BLaER1 treated with 17β-estradiol and CSF1 and Interleukin-3, amounts not matched to agents 10 nM and 100 nM (cell line): ENCODE measurements at regions not wholly inside any gene's neighbourhood (a gene's known extent, or its start where the extent isn't known, plus 50 kb on each side); places are given as distances from the start of the nearest gene placed in this dataset.

ENCODE experiments used
- H3K27ac ChIP-seq, 11 experiments: shearing (Covaris generic); formaldehyde crosslinking; 2 replicates each; pipeline ENCODE4 v1.8.1; 2022
- H3K27me3 ChIP-seq, 11 experiments: shearing (Covaris generic); formaldehyde crosslinking; 2 replicates each; pipeline ENCODE4 v1.8.1; 2022
- H3K36me3 ChIP-seq, 11 experiments: shearing (Covaris generic); formaldehyde crosslinking; 2 replicates each; pipeline ENCODE4 v1.8.1; 2022
- H3K4me1 ChIP-seq, 10 experiments: shearing (Covaris generic); formaldehyde crosslinking; 2 replicates each; pipeline ENCODE4 v1.8.1; 2022
- H3K4me2 ChIP-seq, 11 experiments: shearing (Covaris generic); formaldehyde crosslinking; 2 replicates each; pipeline ENCODE4 v1.8.1; 2022
- H3K4me3 ChIP-seq, 10 experiments: shearing (Covaris generic); formaldehyde crosslinking; 2 replicates each; pipeline ENCODE4 v1.8.1; 2022
- H3K9ac ChIP-seq, 11 experiments: shearing (Covaris generic); formaldehyde crosslinking; 2 replicates each; pipeline ENCODE4 v1.8.1; 2022
- H3K9me3 ChIP-seq, 11 experiments: shearing (Covaris generic); formaldehyde crosslinking; replicated peaks in 1 of 11; 2 replicates each; pipeline ENCODE4 v1.8.1; 2022
- H4K20me1 ChIP-seq, 11 experiments: shearing (Covaris generic); formaldehyde crosslinking; 2 replicates each; pipeline ENCODE4 v1.8.1; 2022
- Cebpa-rat ChIP-seq, 11 experiments: shearing (Covaris generic); IDR thresholded peaks; 2 replicates each; pipeline ENCODE4 v1.8.1; 2022

DNA sequence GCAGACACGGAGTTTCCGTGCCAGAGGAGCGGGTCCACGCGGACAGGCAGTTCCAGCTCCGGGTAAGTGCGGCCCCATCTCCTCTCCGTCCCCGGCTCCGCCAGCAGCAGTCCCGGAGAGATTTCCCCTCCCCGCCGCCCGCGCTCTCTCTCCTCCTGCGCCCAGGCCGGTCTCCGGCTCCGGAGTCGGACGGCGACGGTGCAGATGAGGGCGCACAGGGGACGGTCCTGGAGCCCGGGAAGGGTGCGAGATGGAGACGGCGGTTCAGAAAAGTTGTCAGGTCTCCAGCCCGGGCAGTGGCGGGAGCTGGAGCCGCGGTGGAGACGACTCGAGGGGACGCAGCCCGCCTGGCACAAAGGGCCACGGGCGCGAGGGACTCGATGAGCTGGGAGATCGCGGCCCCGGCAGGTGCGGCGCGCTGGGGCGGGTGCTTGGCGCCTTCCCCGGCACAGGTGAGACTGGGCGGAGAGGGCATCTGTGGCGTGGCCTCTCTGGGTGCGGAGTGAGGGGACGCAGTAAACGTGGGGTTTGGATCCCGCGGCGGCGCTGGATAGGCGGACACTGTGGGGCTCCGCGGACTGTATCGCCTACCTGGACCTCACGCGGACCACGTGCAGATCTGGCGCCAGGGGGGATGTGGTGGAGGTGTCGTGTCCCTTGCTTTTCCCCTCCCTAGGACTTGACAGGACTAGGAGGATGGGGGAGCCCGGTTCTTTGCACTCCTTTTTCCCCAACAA, 1540.3 kb upstream of the TMEM132C start:
- Histone ChIP-seq H3K4me2 (no peak overlapping the region), H4K20me1 (no peaks in the 10 kb centered on the region), H3K9me3 (peaks cover 30 to 48% (median 40%) of the 10 kb centered on the region in 11 experiments), H3K27ac (no peak overlapping the region), H3K9ac (no peak overlapping the region), H3K36me3 (no peaks in the 10 kb centered on the region), H3K27me3 (no peaks in the 10 kb centered on the region), H3K4me3 (no peak overlapping the region), H3K4me1 (no peaks in the 10 kb centered on the region)
- no peak for TF ChIP-seq Cebpa-rat (IDR thresholded peaks at IDR 0.05)

DNA sequence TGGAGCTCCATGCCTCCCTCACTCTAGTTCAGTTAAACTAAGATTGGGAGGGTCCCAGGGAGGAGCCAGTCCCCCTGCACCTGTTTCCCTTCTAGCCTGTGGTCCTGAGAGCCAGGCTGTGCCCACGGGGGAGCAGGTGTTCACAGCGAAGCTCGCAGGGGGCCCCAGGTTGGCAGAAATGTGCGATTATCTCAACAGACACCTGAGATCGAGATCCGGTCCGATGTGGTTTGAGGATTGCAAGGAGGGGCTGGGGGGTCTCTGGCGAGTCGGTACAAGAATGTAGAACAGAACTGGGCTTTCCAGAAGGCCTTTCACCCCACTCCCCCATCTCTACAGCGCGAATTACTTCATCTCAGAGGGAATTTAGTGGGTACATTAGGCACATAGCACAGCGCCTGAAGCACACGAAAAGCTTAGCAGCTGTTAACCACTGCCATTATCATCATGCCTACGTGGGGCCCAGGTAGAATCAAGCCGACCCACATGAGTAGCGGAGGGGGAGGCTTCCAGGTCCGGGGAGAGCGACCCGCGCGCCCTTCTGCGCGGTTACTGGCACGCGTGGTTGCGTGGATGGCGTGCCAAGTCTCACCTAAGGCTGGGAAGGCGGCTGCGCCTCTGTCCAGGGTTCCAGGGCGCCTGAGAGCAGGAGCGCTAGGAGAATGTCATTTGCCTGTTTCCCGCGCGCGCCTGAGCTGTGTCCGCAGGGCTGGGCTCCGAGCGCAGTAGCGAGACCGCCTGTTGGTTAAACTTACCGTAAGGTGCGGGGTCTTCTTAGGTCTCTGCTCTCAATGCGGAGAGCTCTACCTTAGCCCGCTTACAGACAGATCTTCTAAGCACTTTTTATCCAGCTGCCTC, 1539.5 kb upstream of the TMEM132C start:
- H3K27me3 ChIP-seq = no peaks in the 10 kb centered on the region
- H4K20me1 ChIP-seq = no peaks in the 10 kb centered on the region
- H3K9ac ChIP-seq = no peak overlapping the region
- peaks cover 30 to 48% (median 40%) of the 10 kb centered on the region in 11 experiments for H3K9me3 ChIP-seq
- no peaks in the 10 kb centered on the region for H3K36me3 ChIP-seq
- H3K4me3 ChIP-seq = no peak overlapping the region
- no peak overlapping the region for H3K27ac ChIP-seq
- H3K4me1 ChIP-seq = no peaks in the 10 kb centered on the region
- no peak for TF ChIP-seq Cebpa-rat (IDR thresholded peaks at IDR 0.05)
- H3K4me2 ChIP-seq = no peak overlapping the region

DNA sequence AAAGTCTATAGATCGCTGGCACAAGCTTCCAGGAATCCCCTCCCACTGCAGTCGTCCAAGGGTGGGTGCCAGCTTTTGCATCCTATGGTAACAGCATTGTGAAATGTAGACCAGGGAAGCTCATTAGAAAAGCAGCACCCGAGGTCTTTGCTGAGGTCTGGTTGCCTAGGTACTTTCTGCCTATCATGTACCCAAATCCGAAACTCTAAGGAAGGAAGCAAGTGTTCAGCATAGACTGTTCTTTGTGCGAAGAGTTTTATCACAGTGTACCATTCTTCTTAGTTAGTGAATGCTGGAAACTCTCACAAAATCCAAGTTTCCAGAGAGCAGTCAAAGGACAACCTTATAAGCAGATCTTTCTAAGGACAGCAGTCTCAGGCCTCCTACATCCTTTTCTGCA, 1532.7 kb upstream of the TMEM132C start:
- no peak overlapping the region for H3K4me2 ChIP-seq
- H3K27me3 ChIP-seq = no peaks in the 10 kb centered on the region
- H3K36me3 ChIP-seq = no peaks in the 10 kb centered on the region
- no peak overlapping the region for H3K4me3 ChIP-seq
- H3K9ac ChIP-seq = no peak overlapping the region
- no peaks in the 10 kb centered on the region for H4K20me1 ChIP-seq
- no peaks in the 10 kb centered on the region for H3K9me3 ChIP-seq
- no peaks in the 10 kb centered on the region for H3K4me1 ChIP-seq
- no peak for TF ChIP-seq Cebpa-rat (IDR thresholded peaks at IDR 0.05)
- no peak overlapping the region for H3K27ac ChIP-seq

DNA sequence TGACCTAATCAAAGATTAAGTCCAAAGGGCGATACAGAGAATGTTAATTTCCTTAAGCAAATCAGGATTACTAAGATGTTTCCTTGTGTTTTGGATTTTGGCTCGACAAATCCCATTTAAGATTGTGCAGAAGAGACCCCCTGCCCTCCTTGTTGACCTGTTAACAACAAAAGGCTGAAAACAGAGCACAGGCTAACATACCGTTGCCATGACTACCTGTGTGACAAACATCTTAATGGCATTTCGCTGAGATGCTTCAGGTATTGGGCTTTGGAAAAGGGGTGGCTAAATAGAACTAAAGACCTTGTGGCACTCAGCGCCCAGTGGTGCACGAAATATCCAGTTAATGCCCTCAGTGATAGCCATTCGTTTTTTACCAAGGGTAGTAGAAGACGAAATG, 1532.3 kb upstream of the TMEM132C start:
- Histone ChIP-seq H3K4me2 (no peak overlapping the region), H3K4me1 (no peaks in the 10 kb centered on the region), H3K36me3 (no peaks in the 10 kb centered on the region), H3K9ac (no peak overlapping the region), H3K27ac (no peak overlapping the region), H3K27me3 (no peaks in the 10 kb centered on the region), H4K20me1 (no peaks in the 10 kb centered on the region), H3K9me3 (no peaks in the 10 kb centered on the region), H3K4me3 (no peak overlapping the region)
- no peak for TF ChIP-seq Cebpa-rat (IDR thresholded peaks at IDR 0.05)

DNA sequence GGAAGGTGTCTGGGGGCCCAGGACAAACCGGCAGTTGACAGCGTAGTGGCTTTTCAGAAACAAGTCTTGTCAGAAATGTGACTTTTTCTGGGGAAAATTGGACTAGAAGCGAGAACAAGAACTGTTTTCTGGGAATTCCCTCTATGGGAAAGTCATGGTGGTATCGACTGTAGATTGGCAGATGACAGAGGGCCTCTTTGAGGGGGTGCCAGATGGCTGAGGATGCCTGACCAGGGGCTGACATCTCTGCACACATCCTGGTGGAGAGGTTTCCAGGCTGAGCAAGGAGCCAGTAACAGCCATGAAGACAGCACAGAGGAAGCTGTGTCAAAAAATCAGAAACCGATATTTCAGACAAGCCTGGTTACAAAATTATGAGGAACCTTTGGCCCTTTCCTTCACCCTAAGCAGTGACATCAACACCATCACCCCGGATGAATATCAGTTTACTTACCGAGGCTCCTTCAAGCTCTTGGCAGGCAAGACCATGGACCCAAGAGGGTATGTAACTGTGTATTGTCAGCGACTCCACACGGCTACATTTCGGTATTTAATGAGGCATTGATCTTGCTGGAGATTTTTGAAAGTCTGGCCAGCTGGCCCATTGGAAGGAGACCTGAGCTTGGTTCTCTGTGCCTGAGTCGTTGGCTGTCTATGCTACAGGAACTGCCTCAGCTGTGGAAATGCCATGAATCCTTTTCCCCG, 1525.3 kb upstream of the TMEM132C start:
- no peak overlapping the region for H3K27ac ChIP-seq

GRCh38 chr12:126742241-126742641, 1524.7 kb upstream of the TMEM132C start:
- no peak overlapping the region for H3K4me3 ChIP-seq

More for the DNA sequence above, 1525.3 kb upstream of the TMEM132C start:
- no peaks in the 10 kb centered on the region for H3K27me3 ChIP-seq
- no peak overlapping the region for H3K4me3 ChIP-seq
- no peaks in the 10 kb centered on the region for H3K36me3 ChIP-seq
- peaks cover 0 to 8% (median 0%) of the 10 kb centered on the region in 10 experiments; a peak in 5 of 20 replicates for H3K4me1 ChIP-seq
- TF ChIP-seq Cebpa-rat (IDR thresholded peaks at IDR 0.05) = no peak
- H3K9me3 ChIP-seq = no peaks in the 10 kb centered on the region
- H3K4me2 ChIP-seq = no peak overlapping the region
- H3K9ac ChIP-seq = no peak overlapping the region
- no peaks in the 10 kb centered on the region for H4K20me1 ChIP-seq

GRCh38 chr12:126747530-126748149, 1519.3 kb upstream of the TMEM132C start:
- Histone ChIP-seq H3K27ac (no peak overlapping the region), H3K4me3 (no peak overlapping the region), H3K9ac (no peak overlapping the region), H3K4me1 (peaks cover 0 to 8% (median 0%) of the 10 kb centered on the region in 10 experiments; a peak in 5 of 20 replicates), H3K9me3 (no peaks in the 10 kb centered on the region), H3K4me2 (no peak overlapping the region), H3K36me3 (no peaks in the 10 kb centered on the region), H3K27me3 (no peaks in the 10 kb centered on the region), H4K20me1 (no peaks in the 10 kb centered on the region)
- TF ChIP-seq Cebpa-rat (IDR thresholded peaks at IDR 0.05) = no peak

More at GRCh38 chr12:126742241-126742641, 1524.7 kb upstream of the TMEM132C start:
- Histone ChIP-seq H3K9me3 (no peaks in the 10 kb centered on the region), H3K9ac (no peak overlapping the region), H3K27me3 (no peaks in the 10 kb centered on the region), H3K27ac (no peak overlapping the region), H4K20me1 (no peaks in the 10 kb centered on the region), H3K4me2 (no peak overlapping the region), H3K36me3 (no peaks in the 10 kb centered on the region), H3K4me1 (peaks cover 0 to 8% (median 0%) of the 10 kb centered on the region in 10 experiments; a peak in 5 of 20 replicates)
- TF ChIP-seq Cebpa-rat (IDR thresholded peaks at IDR 0.05) = no peak

- Histone ChIP-seq H3K4me3 (no peak overlapping the region), H3K4me2 (no peak overlapping the region), H3K9ac (no peak overlapping the region), H3K36me3 (no peaks in the 10 kb centered on the region), H4K20me1 (no peaks in the 10 kb centered on the region), H3K9me3 (no peaks in the 10 kb centered on the region), H3K27ac (no peak overlapping the region), H3K4me1 (no peaks in the 10 kb centered on the region), H3K27me3 (no peaks in the 10 kb centered on the region)
- TF ChIP-seq Cebpa-rat (IDR thresholded peaks at IDR 0.05) = no peak
Measured at GRCh38 chr12:126752021-126752420, 1514.9 kb upstream of the TMEM132C start.

DNA sequence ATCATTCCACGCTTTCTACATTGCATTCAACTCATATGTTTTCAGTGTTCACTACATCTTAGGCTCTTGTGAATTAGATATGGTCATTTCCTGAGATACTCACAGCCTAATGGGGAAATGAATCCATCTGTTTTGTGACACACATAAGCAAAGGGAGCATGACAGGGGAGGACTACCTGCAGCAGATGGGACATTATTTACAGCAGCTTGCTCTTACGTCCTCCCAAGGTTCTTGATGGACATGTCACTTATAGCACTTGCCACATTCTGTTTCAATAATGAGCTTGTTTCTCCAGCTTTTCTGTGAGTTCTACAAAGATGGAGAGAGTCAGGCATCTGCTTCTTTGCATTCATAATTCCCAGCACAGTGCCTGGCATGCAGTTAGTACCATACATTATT, 1509.6 kb upstream of the TMEM132C start:
- Histone ChIP-seq H3K4me2 (no peak overlapping the region), H3K27ac (no peak overlapping the region), H3K4me1 (peaks cover 0 to 17% (median 0%) of the 10 kb centered on the region in 10 experiments; a peak in 6 of 20 replicates), H3K9me3 (peaks cover 0 to 2% (median 1%) of the 10 kb centered on the region in 11 experiments; a peak in 10 of 22 replicates), H4K20me1 (no peaks in the 10 kb centered on the region), H3K4me3 (no peak overlapping the region), H3K9ac (no peak overlapping the region), H3K36me3 (no peaks in the 10 kb centered on the region), H3K27me3 (no peaks in the 10 kb centered on the region)
- TF ChIP-seq Cebpa-rat (IDR thresholded peaks at IDR 0.05) = no peak
